ENCODE measurements at regions not wholly inside any gene's neighbourhood (a gene's known extent, or its start where the extent isn't known, plus 50 kb on each side); places are given as distances from the start of the nearest gene placed in this dataset.

DNA sequence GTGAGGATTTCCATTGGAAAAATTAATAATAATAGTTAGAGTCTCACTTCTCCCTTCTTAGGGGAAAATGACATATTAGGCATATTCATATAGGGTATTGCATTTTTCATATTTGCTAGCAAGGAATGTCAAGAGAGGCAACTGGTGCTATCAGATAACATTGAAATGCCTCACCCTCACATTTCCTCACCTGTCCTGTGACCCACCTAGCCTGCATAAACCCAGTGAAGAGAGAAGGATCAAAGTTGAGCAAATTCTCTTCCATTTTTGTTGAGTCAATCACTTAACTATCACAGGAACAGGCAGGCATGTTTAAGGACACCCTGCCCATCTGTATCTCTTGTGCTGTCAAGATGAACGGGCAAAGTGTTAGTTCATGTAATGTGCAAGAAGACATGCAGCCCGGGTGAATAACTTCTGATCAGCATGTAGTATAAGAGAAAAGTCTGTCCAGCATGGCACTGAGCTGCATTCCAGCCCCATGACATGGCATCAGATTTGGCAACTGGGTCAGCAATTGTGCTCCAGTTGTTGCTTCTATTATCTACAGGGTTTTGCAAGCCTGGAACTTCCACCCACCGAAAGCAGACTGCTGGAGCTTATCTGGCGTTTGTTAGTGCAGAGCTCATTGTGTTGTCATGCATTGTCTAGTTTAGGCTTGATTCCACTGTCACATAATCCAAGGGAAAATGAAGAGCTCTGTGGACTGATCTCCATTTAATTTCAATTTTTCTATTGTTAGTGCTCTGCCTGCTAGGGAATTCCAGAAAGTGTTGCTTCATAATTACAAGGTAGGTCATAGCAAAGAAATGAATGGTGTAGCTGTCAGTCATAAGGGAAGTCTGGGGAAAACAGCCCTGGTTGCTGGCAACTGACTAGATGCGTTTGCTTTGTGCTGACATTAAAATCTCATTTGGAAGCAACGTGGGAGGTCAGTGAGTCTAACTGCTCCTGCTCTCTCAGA lies 138.4 kb upstream of the TNFAIP3 start:
- intact Hi-C loops (cut with DNase I, micrococcal nuclease): no loop called here
- no peaks in the 10 kb centered on the region for H3K9me3 ChIP-seq
- DNase-seq: no peak
- no peaks in the 10 kb centered on the region for H3K36me3 ChIP-seq (ENCODE audit: low read depth)
- H3K4me3 ChIP-seq: no peak overlapping the region
- peaks cover 2% of the 10 kb centered on the region for H3K4me1 ChIP-seq (ENCODE audit: low read depth)
- TF ChIP-seq, protein P1, sequence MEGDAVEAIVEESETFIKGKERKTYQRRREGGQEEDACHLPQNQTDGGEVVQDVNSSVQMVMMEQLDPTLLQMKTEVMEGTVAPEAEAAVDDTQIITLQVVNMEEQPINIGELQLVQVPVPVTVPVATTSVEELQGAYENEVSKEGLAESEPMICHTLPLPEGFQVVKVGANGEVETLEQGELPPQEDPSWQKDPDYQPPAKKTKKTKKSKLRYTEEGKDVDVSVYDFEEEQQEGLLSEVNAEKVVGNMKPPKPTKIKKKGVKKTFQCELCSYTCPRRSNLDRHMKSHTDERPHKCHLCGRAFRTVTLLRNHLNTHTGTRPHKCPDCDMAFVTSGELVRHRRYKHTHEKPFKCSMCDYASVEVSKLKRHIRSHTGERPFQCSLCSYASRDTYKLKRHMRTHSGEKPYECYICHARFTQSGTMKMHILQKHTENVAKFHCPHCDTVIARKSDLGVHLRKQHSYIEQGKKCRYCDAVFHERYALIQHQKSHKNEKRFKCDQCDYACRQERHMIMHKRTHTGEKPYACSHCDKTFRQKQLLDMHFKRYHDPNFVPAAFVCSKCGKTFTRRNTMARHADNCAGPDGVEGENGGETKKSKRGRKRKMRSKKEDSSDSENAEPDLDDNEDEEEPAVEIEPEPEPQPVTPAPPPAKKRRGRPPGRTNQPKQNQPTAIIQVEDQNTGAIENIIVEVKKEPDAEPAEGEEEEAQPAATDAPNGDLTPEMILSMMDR (IDR thresholded peaks at IDR 0.05): no peak
- no peak for ATAC-seq

GRCh38 chr6:137729866-137730629 lies 137.0 kb upstream of the TNFAIP3 start:
- TF ChIP-seq, protein P1 (IDR thresholded peaks at IDR 0.05): no peak
- H3K36me3 ChIP-seq (ENCODE audit: low read depth): no peaks in the 10 kb centered on the region
- intact Hi-C loops (cut with DNase I, micrococcal nuclease): no loop called here
- no peak overlapping the region for H3K4me3 ChIP-seq
- peaks cover 4% of the 10 kb centered on the region for H3K4me1 ChIP-seq (ENCODE audit: low read depth)
- ATAC-seq: no peak
- DNase-seq: no peak
- H3K9me3 ChIP-seq: no peaks in the 10 kb centered on the region

- ATAC-seq (no peak), DNase-seq (no peak)
- intact Hi-C loops (cut with DNase I, micrococcal nuclease): no loop called here
- TF ChIP-seq, protein P1 (IDR thresholded peaks at IDR 0.05): no peak
- Histone ChIP-seq H3K9me3 (no peaks in the 10 kb centered on the region), H3K36me3 (ENCODE audit: low read depth) (no peaks in the 10 kb centered on the region), H3K4me1 (ENCODE audit: low read depth) (peaks cover 4% of the 10 kb centered on the region), H3K4me3 (no peak overlapping the region)
Measured at GRCh38 chr6:137731600-137731959, 135.5 kb upstream of the TNFAIP3 start.

- Histone ChIP-seq H3K9me3 (no peaks in the 10 kb centered on the region), H3K36me3 (ENCODE audit: low read depth) (no peaks in the 10 kb centered on the region), H3K4me3 (no peak overlapping the region), H3K4me1 (ENCODE audit: low read depth) (peaks cover 4% of the 10 kb centered on the region)
- intact Hi-C loops (cut with DNase I, micrococcal nuclease): no loop called here
- TF ChIP-seq, protein P1 (IDR thresholded peaks at IDR 0.05): no peak
- ATAC-seq (peak; percentile 65), DNase-seq (no peak)
Measured at GRCh38 chr6:137731960-137732616, 135.0 kb upstream of the TNFAIP3 start.

DNA sequence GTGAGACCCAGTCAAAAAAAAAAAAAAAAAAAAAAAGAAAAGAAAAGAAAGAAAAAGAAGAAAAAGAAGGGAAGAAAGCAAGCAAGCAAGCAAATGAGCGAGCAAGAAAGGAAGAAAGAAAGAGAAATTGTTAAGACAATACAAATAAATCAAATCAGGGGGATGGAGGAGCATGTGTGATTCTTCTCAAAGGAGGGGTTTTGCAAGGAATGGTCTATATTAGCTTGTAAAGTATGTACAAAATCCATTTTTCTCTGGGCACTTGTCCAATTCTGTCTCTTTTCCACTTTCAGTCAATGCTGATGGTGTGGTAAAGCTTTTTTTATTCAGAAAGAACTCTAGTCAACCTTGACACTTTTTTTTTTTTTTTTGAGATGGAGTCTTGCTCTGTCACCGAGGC lies 133.7 kb upstream of the TNFAIP3 start:
- TF ChIP-seq, protein P1 (IDR thresholded peaks at IDR 0.05): no peak
- Histone ChIP-seq H3K4me1 (ENCODE audit: low read depth) (peaks cover 4% of the 10 kb centered on the region), H3K36me3 (ENCODE audit: low read depth) (no peaks in the 10 kb centered on the region), H3K4me3 (no peak overlapping the region), H3K9me3 (no peaks in the 10 kb centered on the region)
- DNase-seq (no peak), ATAC-seq (no peak)
- intact Hi-C loops (cut with DNase I, micrococcal nuclease): no loop called here
